GM12892 (cell line): ENCODE measurements at regions not wholly inside any gene's neighbourhood (a gene's known extent, or its start where the extent isn't known, plus 50 kb on each side); places are given as distances from the start of the nearest gene placed in this dataset.

Source experiments
- POLR2A ChIP-seq: IDR thresholded peaks from 2 replicates; pipeline ENCODE4 v1.6.1; 2011; ENCODE audit warnings: low read depth, low read length, control low read depth
- POLR2AphosphoS5 ChIP-seq: IDR thresholded peaks from 2 replicates; pipeline ENCODE4 v1.6.1; 2011; ENCODE audit warnings: low read depth, low read length, control low read depth
- TAF1 ChIP-seq: IDR thresholded peaks from 2 replicates; pipeline ENCODE4 v1.6.1; 2011; ENCODE audit warnings: low read depth, mild to moderate bottlenecking, control low read depth, low read length, borderline replicate concordance

- TF ChIP-seq TAF1 (no peak), POLR2AphosphoS5 (no peak), POLR2A (no peak)
Measured at GRCh38 chr12:114982760-114983159, 298.8 kb upstream of the TBX3 start.
